HG03135 (cell line): ENCODE measurements at regions not wholly inside any gene's neighbourhood (a gene's known extent, or its start where the extent isn't known, plus 50 kb on each side); places are given as distances from the start of the nearest gene placed in this dataset.
"Not testable (repeated sequence)": the region's sequence is repeated elsewhere in the genome, so short reads cannot be mapped to it uniquely, and the experiment has no call there.

Experiments used
- ATAC-seq: cut with Tn5 transposase; IDR thresholded peaks from one replicate; pipeline ENCODE4 v1.9.1; 2021; ENCODE audit warnings: mild to moderate bottlenecking, moderate library complexity; ENCODE audit not compliant: unreplicated experiment

- no peak for ATAC-seq
These were observed 104.9 kb upstream of the ZNF536 start for GRCh38 chr19:30267332-30267731.

GRCh38 chr19:30268601-30269000 lies 103.6 kb upstream of the ZNF536 start:
- no peak for ATAC-seq

- no peak for ATAC-seq
These were observed 102.5 kb upstream of the ZNF536 start for GRCh38 chr19:30269638-30270037.

GRCh38 chr19:30271816-30272215 lies 100.4 kb upstream of the ZNF536 start:
- ATAC-seq: no peak

GRCh38 chr19:30272554-30272953 lies 99.6 kb upstream of the ZNF536 start:
- no peak for ATAC-seq

GRCh38 chr19:30273184-30273583 lies 99.0 kb upstream of the ZNF536 start:
- ATAC-seq: no peak

GRCh38 chr19:30274987-30275386 lies 97.2 kb upstream of the ZNF536 start:
- no peak for ATAC-seq

- no peak for ATAC-seq
These were observed 95.9 kb upstream of the ZNF536 start for GRCh38 chr19:30276011-30276882.

- no peak for ATAC-seq
These were observed 95.3 kb upstream of the ZNF536 start for GRCh38 chr19:30276883-30277280.

GRCh38 chr19:30277941-30278881 lies 94.0 kb upstream of the ZNF536 start:
- no peak for ATAC-seq

- ATAC-seq: no peak
These were observed 93.3 kb upstream of the ZNF536 start for GRCh38 chr19:30278882-30279254.

GRCh38 chr19:30280018-30280417 lies 92.2 kb upstream of the ZNF536 start:
- no peak for ATAC-seq

- ATAC-seq: no peak
These were observed 90.3 kb upstream of the ZNF536 start for GRCh38 chr19:30281906-30282305.

- no peak for ATAC-seq
These were observed 88.6 kb upstream of the ZNF536 start for GRCh38 chr19:30283556-30283955.

- ATAC-seq: no peak
These were observed 88.0 kb upstream of the ZNF536 start for GRCh38 chr19:30284209-30284608.

- ATAC-seq: no peak
These were observed 87.3 kb upstream of the ZNF536 start for GRCh38 chr19:30284885-30285284.

- ATAC-seq: no peak
These were observed 85.8 kb upstream of the ZNF536 start for GRCh38 chr19:30286378-30286777.

- ATAC-seq: no peak
These were observed 84.9 kb upstream of the ZNF536 start for GRCh38 chr19:30287259-30287658.

- ATAC-seq: no peak
These were observed 84.2 kb upstream of the ZNF536 start for GRCh38 chr19:30287973-30288372.

GRCh38 chr19:30288911-30289310 lies 83.3 kb upstream of the ZNF536 start:
- ATAC-seq: no peak

GRCh38 chr19:30289336-30289735 lies 82.8 kb upstream of the ZNF536 start:
- no peak for ATAC-seq

- not testable (repeated sequence) for ATAC-seq
These were observed 81.4 kb upstream of the ZNF536 start for GRCh38 chr19:30290805-30291204.
